ENCODE measurements at regions not wholly inside any gene's neighbourhood (a gene's known extent, or its start where the extent isn't known, plus 50 kb on each side); places are given as distances from the start of the nearest gene placed in this dataset.

DNA sequence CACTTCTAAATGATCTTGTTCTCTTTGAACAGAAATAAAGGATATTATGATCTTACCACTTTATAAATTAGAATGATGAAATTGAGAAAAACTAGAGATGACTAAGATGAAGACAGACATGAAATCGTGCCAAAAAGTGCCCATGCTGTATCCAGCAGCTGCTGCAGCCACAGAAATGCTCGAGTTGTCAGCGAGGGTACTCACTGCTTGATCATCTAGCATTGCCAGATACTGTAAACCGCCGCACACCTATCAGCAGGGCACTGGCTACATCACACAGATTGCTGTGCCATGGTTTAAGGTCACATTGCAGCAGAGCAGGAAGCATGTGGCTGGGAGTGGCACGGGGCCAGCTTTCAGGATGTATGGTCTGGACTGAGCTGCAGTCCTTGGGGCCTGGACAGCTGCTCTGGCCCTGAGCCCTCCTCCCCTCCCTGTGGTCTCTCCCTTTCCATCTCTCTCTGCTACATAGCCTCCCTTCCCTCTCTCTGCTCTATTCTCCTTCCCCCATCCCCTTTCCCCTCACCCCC lies 51.0 kb upstream of the SEPTIN5 start:
- Mint-ChIP-seq H3K27me3 (ENCODE audit: unreplicated experiment) (peaks cover 12% of the 10 kb centered on the region), H3K9me3 (ENCODE audit: unreplicated experiment) (no peaks in the 10 kb centered on the region), H3K36me3 (ENCODE audit: low read depth, unreplicated experiment) (no peaks in the 10 kb centered on the region), H3K4me1 (ENCODE audit: unreplicated experiment) (peaks cover 11% of the 10 kb centered on the region), H3K27ac (ENCODE audit: unreplicated experiment) (no peak overlapping the region), H3K4me3 (ENCODE audit: unreplicated experiment) (no peak overlapping the region)
- no peak for DNase-seq (ENCODE audit: low spot score)
- TF ChIP-seq CTCF (IDR thresholded peaks at IDR 0.05; ENCODE audit: unreplicated experiment): no peak

- Mint-ChIP-seq H3K4me1 (ENCODE audit: unreplicated experiment) (peaks cover 11% of the 10 kb centered on the region), H3K4me3 (ENCODE audit: unreplicated experiment) (no peak overlapping the region), H3K9me3 (ENCODE audit: unreplicated experiment) (no peaks in the 10 kb centered on the region), H3K27ac (ENCODE audit: unreplicated experiment) (no peak overlapping the region), H3K27me3 (ENCODE audit: unreplicated experiment) (peaks cover 12% of the 10 kb centered on the region), H3K36me3 (ENCODE audit: low read depth, unreplicated experiment) (no peaks in the 10 kb centered on the region)
- TF ChIP-seq CTCF (IDR thresholded peaks at IDR 0.05; ENCODE audit: unreplicated experiment): no peak
- DNase-seq (ENCODE audit: low spot score): no peak
Observed at GRCh38 chr22:19663821-19664355, 50.4 kb upstream of the SEPTIN5 start.

DNA sequence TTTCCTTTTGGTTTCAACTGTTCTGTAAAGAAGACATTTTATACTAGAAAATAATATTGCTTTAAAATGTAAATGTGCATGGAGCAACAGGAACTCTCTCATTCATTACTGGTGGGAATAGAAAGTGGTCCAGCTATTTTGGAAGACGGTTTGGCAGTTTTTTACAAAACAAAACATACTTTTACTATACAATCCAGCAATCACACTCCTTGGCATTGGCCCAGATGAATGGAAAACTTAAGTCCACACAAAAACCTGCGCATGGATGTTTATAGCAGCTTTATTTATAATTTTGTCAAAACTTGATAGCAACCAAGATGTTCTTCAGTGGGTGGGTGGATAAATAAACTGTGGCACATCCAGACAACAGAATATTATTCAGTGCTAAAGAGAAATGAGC lies 49.9 kb upstream of the SEPTIN5 start:
- no peak overlapping the region for H3K27ac Mint-ChIP-seq (ENCODE audit: unreplicated experiment)
- DNase-seq (ENCODE audit: low spot score): no peak

More for the DNA sequence above, 49.9 kb upstream of the SEPTIN5 start:
- H3K36me3 Mint-ChIP-seq (ENCODE audit: low read depth, unreplicated experiment): no peaks in the 10 kb centered on the region
- TF ChIP-seq CTCF (IDR thresholded peaks at IDR 0.05; ENCODE audit: unreplicated experiment): no peak
- H3K4me3 Mint-ChIP-seq (ENCODE audit: unreplicated experiment): no peak overlapping the region
- no peaks in the 10 kb centered on the region for H3K9me3 Mint-ChIP-seq (ENCODE audit: unreplicated experiment)
- H3K4me1 Mint-ChIP-seq (ENCODE audit: unreplicated experiment): peaks cover 11% of the 10 kb centered on the region
- peaks cover 12% of the 10 kb centered on the region for H3K27me3 Mint-ChIP-seq (ENCODE audit: unreplicated experiment)
